ENCODE measurements at regions not wholly inside any gene's neighbourhood (a gene's known extent, or its start where the extent isn't known, plus 50 kb on each side); places are given as distances from the start of the nearest gene placed in this dataset.

DNA sequence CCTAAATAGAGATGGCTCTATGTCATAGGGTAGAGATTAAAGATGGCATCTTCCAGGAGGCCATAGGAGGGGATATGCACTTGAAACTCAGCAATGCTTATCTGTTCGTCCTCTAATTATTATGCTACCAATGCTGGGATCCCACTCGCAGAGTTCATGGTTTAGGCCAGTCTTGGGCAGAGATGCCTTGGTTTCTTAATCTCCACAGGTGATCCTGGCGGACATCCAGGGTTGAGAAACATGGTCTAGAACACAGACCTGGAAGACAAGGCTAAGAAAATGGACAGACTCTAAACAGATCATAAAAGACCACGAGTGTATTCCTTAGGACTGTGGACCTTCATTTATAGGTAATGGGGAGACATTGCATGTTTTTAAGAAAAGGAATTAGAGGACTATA, 70.0 kb upstream of the IRS2 start:
- H3K4me3 ChIP-seq (ENCODE audit: low read depth in 1 of 3, low read length in 3 of 3) = no peak overlapping the region
- no peaks in the 10 kb centered on the region for H3K4me1 ChIP-seq (ENCODE audit: control insufficient read depth in 4 of 4, insufficient read depth in 4 of 4, low read length in 3 of 4)
- TF ChIP-seq RAD21 (IDR thresholded peaks at IDR 0.05) (no peak), EGR1 (IDR thresholded peaks at IDR 0.05; ENCODE audit: low read depth in 2 of 2) (no peak), NR2F2 (IDR thresholded peaks at IDR 0.05) (no peak), TAF1 (conservative IDR thresholded peaks at IDR 0.05) (no peak), HNF4G (IDR thresholded peaks at IDR 0.05) (no peak), HNF4A (conservative IDR thresholded peaks at IDR 0.05) (no peak), GABPA (IDR thresholded peaks at IDR 0.05 in 1 of 2, conservative IDR thresholded peaks at IDR 0.05 in 1 of 2) (no peak), RXRA (IDR thresholded peaks at IDR 0.05) (no peak), JUND (IDR thresholded peaks at IDR 0.05) (no peak), SP1 (IDR thresholded peaks at IDR 0.05) (no peak), FOXA1 (IDR thresholded peaks at IDR 0.05) (no peak), FOXA2 (IDR thresholded peaks at IDR 0.05) (no peak), YY1 (IDR thresholded peaks at IDR 0.05) (no peak)
- TF ChIP-seq, protein P1, sequence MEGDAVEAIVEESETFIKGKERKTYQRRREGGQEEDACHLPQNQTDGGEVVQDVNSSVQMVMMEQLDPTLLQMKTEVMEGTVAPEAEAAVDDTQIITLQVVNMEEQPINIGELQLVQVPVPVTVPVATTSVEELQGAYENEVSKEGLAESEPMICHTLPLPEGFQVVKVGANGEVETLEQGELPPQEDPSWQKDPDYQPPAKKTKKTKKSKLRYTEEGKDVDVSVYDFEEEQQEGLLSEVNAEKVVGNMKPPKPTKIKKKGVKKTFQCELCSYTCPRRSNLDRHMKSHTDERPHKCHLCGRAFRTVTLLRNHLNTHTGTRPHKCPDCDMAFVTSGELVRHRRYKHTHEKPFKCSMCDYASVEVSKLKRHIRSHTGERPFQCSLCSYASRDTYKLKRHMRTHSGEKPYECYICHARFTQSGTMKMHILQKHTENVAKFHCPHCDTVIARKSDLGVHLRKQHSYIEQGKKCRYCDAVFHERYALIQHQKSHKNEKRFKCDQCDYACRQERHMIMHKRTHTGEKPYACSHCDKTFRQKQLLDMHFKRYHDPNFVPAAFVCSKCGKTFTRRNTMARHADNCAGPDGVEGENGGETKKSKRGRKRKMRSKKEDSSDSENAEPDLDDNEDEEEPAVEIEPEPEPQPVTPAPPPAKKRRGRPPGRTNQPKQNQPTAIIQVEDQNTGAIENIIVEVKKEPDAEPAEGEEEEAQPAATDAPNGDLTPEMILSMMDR (IDR thresholded peaks at IDR 0.05; ENCODE audit: low read depth, low read length, missing input control) = no peak
- TF ChIP-seq, protein P2, sequence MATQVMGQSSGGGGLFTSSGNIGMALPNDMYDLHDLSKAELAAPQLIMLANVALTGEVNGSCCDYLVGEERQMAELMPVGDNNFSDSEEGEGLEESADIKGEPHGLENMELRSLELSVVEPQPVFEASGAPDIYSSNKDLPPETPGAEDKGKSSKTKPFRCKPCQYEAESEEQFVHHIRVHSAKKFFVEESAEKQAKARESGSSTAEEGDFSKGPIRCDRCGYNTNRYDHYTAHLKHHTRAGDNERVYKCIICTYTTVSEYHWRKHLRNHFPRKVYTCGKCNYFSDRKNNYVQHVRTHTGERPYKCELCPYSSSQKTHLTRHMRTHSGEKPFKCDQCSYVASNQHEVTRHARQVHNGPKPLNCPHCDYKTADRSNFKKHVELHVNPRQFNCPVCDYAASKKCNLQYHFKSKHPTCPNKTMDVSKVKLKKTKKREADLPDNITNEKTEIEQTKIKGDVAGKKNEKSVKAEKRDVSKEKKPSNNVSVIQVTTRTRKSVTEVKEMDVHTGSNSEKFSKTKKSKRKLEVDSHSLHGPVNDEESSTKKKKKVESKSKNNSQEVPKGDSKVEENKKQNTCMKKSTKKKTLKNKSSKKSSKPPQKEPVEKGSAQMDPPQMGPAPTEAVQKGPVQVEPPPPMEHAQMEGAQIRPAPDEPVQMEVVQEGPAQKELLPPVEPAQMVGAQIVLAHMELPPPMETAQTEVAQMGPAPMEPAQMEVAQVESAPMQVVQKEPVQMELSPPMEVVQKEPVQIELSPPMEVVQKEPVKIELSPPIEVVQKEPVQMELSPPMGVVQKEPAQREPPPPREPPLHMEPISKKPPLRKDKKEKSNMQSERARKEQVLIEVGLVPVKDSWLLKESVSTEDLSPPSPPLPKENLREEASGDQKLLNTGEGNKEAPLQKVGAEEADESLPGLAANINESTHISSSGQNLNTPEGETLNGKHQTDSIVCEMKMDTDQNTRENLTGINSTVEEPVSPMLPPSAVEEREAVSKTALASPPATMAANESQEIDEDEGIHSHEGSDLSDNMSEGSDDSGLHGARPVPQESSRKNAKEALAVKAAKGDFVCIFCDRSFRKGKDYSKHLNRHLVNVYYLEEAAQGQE (IDR thresholded peaks at IDR 0.05) = no peak
- TF ChIP-seq, protein P3, sequence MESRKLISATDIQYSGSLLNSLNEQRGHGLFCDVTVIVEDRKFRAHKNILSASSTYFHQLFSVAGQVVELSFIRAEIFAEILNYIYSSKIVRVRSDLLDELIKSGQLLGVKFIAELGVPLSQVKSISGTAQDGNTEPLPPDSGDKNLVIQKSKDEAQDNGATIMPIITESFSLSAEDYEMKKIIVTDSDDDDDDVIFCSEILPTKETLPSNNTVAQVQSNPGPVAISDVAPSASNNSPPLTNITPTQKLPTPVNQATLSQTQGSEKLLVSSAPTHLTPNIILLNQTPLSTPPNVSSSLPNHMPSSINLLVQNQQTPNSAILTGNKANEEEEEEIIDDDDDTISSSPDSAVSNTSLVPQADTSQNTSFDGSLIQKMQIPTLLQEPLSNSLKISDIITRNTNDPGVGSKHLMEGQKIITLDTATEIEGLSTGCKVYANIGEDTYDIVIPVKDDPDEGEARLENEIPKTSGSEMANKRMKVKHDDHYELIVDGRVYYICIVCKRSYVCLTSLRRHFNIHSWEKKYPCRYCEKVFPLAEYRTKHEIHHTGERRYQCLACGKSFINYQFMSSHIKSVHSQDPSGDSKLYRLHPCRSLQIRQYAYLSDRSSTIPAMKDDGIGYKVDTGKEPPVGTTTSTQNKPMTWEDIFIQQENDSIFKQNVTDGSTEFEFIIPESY (IDR thresholded peaks at IDR 0.05) = no peak
- TF ChIP-seq, protein P4, sequence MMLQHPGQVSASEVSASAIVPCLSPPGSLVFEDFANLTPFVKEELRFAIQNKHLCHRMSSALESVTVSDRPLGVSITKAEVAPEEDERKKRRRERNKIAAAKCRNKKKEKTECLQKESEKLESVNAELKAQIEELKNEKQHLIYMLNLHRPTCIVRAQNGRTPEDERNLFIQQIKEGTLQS (IDR thresholded peaks at IDR 0.05) = no peak
- TF ChIP-seq, protein P5, sequence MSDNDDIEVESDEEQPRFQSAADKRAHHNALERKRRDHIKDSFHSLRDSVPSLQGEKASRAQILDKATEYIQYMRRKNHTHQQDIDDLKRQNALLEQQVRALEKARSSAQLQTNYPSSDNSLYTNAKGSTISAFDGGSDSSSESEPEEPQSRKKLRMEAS (IDR thresholded peaks at IDR 0.05) = no peak
- no peaks in the 10 kb centered on the region for H3K9me3 ChIP-seq (ENCODE audit: control insufficient read depth in 4 of 4, low read length in 3 of 4)
- no peaks in the 10 kb centered on the region for H3K36me3 ChIP-seq (ENCODE audit: control insufficient read depth in 4 of 4, insufficient read depth in 3 of 4, low read depth in 1 of 4, low read length in 3 of 4)
- no peak for DNase-seq (ENCODE audit: low spot score)
- H3K27ac ChIP-seq (ENCODE audit: low read depth in 1 of 2, low read length in 2 of 2) = no peak overlapping the region
- H3K9ac ChIP-seq (ENCODE audit: low read depth in 1 of 2, low read length in 2 of 2) = no peak overlapping the region
- no peaks in the 10 kb centered on the region for H3K27me3 ChIP-seq (ENCODE audit: control insufficient read depth in 4 of 4, insufficient read depth in 4 of 4, low read length in 3 of 4)
- WGBS = 81% methylated on average over 4 of the region's 4 CpGs
